Keratinocyte (primary cell): ENCODE measurements at regions not wholly inside any gene's neighbourhood (a gene's known extent, or its start where the extent isn't known, plus 50 kb on each side); places are given as distances from the start of the nearest gene placed in this dataset.

Experiments
- DNase-seq: peaks from one replicate; pipeline ENCODE4 v3.0.0-alpha.2; 2011; ENCODE audit warnings: low read depth, missing footprints, low spot score
- FAIRE-seq: peaks from 2 replicates; lab custom pipeline; 2011; peaks lifted over from hg19 to GRCh38; lab: Jason Lieb, UNC
- H2AFZ ChIP-seq: 2 replicates; pipeline ENCODE4 v1.6.0; 2012; ENCODE audit warnings: low read length, control low read depth, inconsistent platforms; ENCODE audit not compliant: control insufficient read depth
- H3K27ac ChIP-seq: 2 replicates; pipeline ENCODE4 v1.5.1; 2011; ENCODE audit warnings: low read length; ENCODE audit not compliant: control insufficient read depth, insufficient read depth
- H3K27me3 ChIP-seq: 3 replicates; pipeline ENCODE4 v1.6.0; 2011; ENCODE audit warnings: low read length; ENCODE audit not compliant: control insufficient read depth, insufficient read depth; ENCODE audit errors: extremely low read depth
- H3K36me3 ChIP-seq, 2 experiments: 2 replicates in 1 of 2; 3 replicates in 1 of 2; pipeline ENCODE4 v1.5.1; 2011; ENCODE audit warnings: low read length in 2 of 2, mild to moderate bottlenecking in 1 of 2; ENCODE audit not compliant: control insufficient read depth in 2 of 2, insufficient read depth in 2 of 2; ENCODE audit errors: extremely low read depth in 1 of 2
- H3K4me1 ChIP-seq: 3 replicates; pipeline ENCODE4 v1.5.1; 2011; ENCODE audit warnings: low read length; ENCODE audit not compliant: control insufficient read depth, insufficient read depth; ENCODE audit errors: extremely low read depth
- H3K4me2 ChIP-seq: 3 replicates; pipeline ENCODE4 v1.6.0; 2011; ENCODE audit warnings: low read depth, low read length; ENCODE audit not compliant: control insufficient read depth, insufficient read depth; ENCODE audit errors: extremely low read depth
- H3K4me3 ChIP-seq, 3 experiments: fragments of 200-600 bp in 1 of 3; sonication (generic) in 1 of 3; 2 replicates in 2 of 3; 3 replicates in 1 of 3; pipeline ENCODE4 v1.5.1; 2011 to 2016; ENCODE audit warnings: low read length in 3 of 3, mild to moderate bottlenecking in 3 of 3, control low read depth in 2 of 3, inconsistent platforms in 1 of 3, low read depth in 1 of 3, mixed read lengths in 1 of 3, mixed run types in 1 of 3, moderate library complexity in 1 of 3; ENCODE audit not compliant: control insufficient read depth in 2 of 3, insufficient read depth in 2 of 3; ENCODE audit errors: extremely low read depth in 1 of 3
- H3K79me2 ChIP-seq: 2 replicates; pipeline ENCODE4 v1.6.0; 2012; ENCODE audit warnings: low read length; ENCODE audit not compliant: control insufficient read depth, insufficient read depth
- H3K9ac ChIP-seq: 3 replicates; pipeline ENCODE4 v1.6.0; 2011; ENCODE audit warnings: low read length; ENCODE audit not compliant: control insufficient read depth, insufficient read depth; ENCODE audit errors: extremely low read depth
- H3K9me1 ChIP-seq: 3 replicates; pipeline ENCODE4 v1.6.0; 2011; ENCODE audit warnings: low read length; ENCODE audit not compliant: control insufficient read depth, insufficient read depth; ENCODE audit errors: extremely low read depth
- H3K9me3 ChIP-seq: 2 replicates; pipeline ENCODE4 v1.5.1; 2012; ENCODE audit warnings: low read depth, low read length; ENCODE audit not compliant: control insufficient read depth
- H4K20me1 ChIP-seq: 3 replicates; pipeline ENCODE4 v1.6.0; 2011; ENCODE audit warnings: low read length; ENCODE audit not compliant: control insufficient read depth, insufficient read depth; ENCODE audit errors: extremely low read depth
- CTCF ChIP-seq, 3 experiments: IDR thresholded peaks in 1 of 3; conservative IDR thresholded peaks in 1 of 3; optimal IDR thresholded peaks in 1 of 3; 2 replicates in 2 of 3; 3 replicates in 1 of 3; pipeline versions ENCODE3 to v1.5.1; 2011; ENCODE audit warnings: low read length in 3 of 3, mild to moderate bottlenecking in 3 of 3, moderate library complexity in 2 of 3, control low read depth in 1 of 3, inconsistent platforms in 1 of 3; ENCODE audit not compliant: insufficient read depth in 2 of 3; ENCODE audit errors: extremely low read depth in 1 of 3
- EZH2 ChIP-seq: IDR thresholded peaks from one replicate; pipeline ENCODE4 v1.6.1; 2012; ENCODE audit warnings: inconsistent platforms, mild to moderate bottlenecking, low read length, moderate library complexity
- dilution Hi-C: fragments of 300-500 bp; cut with MboI; formaldehyde crosslinking; loops from one replicate; pipeline ENCODE4 v1.7.0; 2020; ENCODE audit warnings: low sequenced_read_pairs; ENCODE audit not compliant: extremely low pct_ligation_motif_present

GRCh38 chr11:19352072-19352770, 111.5 kb upstream of the E2F8 start:
- Histone ChIP-seq H3K4me3 (no peak overlapping the region), H3K4me2 (no peak overlapping the region), H3K9ac (no peak overlapping the region), H3K27ac (no peak overlapping the region), H4K20me1 (no peaks in the 10 kb centered on the region), H3K36me3 (no peaks in the 10 kb centered on the region), H3K9me1 (no peaks in the 10 kb centered on the region), H3K27me3 (peaks cover 62% of the 10 kb centered on the region), H3K79me2 (no peaks in the 10 kb centered on the region), H3K9me3 (no peaks in the 10 kb centered on the region), H2AFZ (no peak overlapping the region), H3K4me1 (no peaks in the 10 kb centered on the region)
- no peak for TF ChIP-seq CTCF (optimal IDR thresholded peaks at IDR 0.05 in 1 of 3, IDR thresholded peaks at IDR 0.05 in 1 of 3, conservative IDR thresholded peaks at IDR 0.05 in 1 of 3; ENCODE audit: extremely low read depth in 1 of 3, insufficient read depth in 2 of 3, low read length in 3 of 3)
- TF ChIP-seq EZH2 = no peak
- dilution Hi-C loops = no loop called here
- no peak for FAIRE-seq
- DNase-seq = no peak

GRCh38 chr11:19351426-19351825, 110.7 kb upstream of the E2F8 start:
- Histone ChIP-seq H3K79me2 (no peaks in the 10 kb centered on the region), H3K4me3 (no peak overlapping the region), H3K4me1 (no peaks in the 10 kb centered on the region), H3K9me1 (no peaks in the 10 kb centered on the region), H4K20me1 (no peaks in the 10 kb centered on the region), H3K27ac (no peak overlapping the region), H3K36me3 (no peaks in the 10 kb centered on the region), H2AFZ (no peak overlapping the region), H3K9ac (no peak overlapping the region), H3K9me3 (no peaks in the 10 kb centered on the region), H3K27me3 (peaks cover 68% of the 10 kb centered on the region), H3K4me2 (no peak overlapping the region)
- dilution Hi-C loops = no loop called here
- DNase-seq = no peak
- TF ChIP-seq CTCF (optimal IDR thresholded peaks at IDR 0.05 in 1 of 3, IDR thresholded peaks at IDR 0.05 in 1 of 3, conservative IDR thresholded peaks at IDR 0.05 in 1 of 3; ENCODE audit: extremely low read depth in 1 of 3, insufficient read depth in 2 of 3, low read length in 3 of 3) (no peak), EZH2 (no peak)
- no peak for FAIRE-seq
